HG03039 (cell line): ENCODE measurements at regions not wholly inside any gene's neighbourhood (a gene's known extent, or its start where the extent isn't known, plus 50 kb on each side); places are given as distances from the start of the nearest gene placed in this dataset.

Source experiments
- ATAC-seq: cut with Tn5 transposase; IDR thresholded peaks from one replicate; pipeline ENCODE4 v1.9.1; 2021; ENCODE audit warnings: mild to moderate bottlenecking, moderate library complexity; ENCODE audit not compliant: unreplicated experiment

DNA sequence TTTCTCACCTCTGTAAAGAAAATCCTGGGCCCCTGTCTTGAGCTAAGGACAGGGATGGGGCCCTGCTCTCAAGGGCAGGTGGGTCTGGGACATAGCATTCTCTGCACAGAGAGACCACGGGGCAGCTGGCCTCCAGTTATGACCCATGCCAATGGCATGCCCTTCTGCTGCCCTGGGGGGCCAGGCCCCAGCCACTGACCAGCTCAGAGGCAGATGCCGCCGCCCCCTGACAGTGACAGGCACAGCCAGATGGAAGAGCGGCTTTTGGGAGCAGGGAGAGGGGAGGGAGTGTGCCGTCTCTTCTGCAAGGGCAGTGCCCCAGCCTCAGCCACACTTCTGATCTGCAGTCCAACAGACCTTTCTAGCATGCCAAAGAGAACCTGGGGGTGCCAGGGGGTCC is 114.8 kb upstream of the NAV2 start:
- ATAC-seq = no peak

DNA sequence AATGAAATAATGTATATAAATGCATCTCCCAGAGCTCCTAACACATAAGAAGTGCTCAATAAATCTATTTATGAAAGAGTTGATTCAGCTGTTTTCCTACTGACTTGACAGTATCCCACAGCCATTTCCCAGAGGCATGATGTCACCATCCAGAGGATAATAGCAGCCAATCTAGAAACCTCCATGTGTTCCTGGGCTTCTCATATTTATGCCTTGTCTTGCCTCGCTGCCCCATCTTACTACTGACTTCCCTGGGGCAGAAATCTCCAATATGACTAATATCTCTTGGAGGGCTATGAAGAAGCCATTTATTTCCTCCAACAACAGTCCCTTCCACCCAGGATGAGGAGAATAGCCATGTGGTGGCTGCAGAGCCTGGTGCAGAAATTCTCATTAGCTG is 115.4 kb upstream of the NAV2 start:
- ATAC-seq = no peak

DNA sequence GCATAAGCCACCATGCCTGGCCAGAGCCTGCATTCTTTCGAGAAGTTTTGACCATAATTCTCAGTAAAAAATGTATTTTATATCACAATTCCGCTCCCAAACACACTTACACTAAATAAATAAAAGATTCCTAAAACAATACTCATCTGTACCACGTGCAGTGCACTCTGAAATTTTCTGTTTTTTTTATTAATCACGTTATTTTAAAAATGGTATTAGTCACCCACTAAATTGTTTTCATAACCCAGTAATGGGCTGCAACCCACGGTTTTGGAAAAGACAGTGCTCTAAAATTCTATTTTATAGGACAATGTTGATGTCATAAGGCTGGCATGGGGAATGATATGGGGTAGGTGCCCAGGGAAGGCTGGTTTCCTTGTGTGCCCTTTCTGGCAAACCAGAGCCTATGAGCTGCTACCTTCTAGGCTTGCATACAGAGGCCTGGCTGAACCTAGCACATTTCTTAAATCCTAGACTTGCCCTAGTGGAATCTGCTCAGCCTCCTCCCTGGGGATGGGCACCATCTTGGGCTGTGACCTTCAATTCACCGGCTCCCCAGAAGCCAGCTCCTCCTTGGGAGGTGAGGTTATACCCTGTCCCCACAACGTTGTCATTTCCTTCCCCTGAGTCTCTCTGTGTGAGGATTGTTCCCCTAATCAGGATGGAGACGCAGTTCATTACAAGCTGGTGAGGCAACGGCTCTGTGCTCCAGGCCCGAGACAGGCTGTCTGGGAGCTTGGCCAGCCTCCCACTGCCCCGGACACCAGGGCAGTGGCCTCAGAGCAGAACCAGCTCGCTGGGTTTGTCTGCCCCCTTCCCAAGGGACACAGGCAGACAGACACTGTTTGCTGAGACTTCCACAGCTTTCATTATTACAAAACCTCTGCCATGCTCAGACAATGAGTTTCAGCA is 116.5 kb upstream of the NAV2 start:
- ATAC-seq = no peak

DNA sequence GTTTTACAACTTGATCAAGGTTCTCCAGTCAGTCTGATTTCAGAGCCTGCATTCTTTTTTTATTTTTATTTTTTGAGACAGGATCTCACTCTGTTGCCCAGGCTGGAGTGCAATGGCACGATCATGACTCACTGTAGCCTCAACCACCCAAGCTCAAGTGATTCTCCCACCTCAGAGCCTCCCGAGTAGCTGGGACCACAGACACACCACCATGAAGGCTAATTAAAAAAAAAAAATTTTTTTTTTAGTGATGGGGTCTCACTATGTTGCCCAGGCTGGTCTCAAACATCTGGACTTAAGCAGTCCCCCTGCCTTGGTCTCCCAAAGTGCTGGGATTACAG is 117.2 kb upstream of the NAV2 start:
- ATAC-seq = no peak

DNA sequence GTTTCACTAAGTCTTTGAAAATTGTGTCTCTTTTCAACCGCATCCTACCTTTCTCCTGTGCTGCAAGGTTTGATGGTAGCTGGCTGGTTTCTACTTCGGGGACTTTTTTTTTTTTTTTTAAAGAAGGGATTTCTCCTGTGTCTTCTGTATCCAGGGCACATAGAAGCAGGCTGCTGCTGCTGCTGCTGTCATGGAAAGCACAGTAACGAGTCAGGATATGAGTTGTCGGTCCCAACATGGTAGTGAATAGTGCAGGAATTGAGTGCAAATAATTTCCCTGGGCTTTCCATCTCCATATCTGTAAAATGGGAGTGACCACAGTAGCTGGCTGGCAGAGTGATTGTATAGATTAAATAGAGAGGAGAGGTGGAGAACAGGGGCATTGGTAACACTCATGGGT is 118.3 kb upstream of the NAV2 start:
- ATAC-seq = no peak

DNA sequence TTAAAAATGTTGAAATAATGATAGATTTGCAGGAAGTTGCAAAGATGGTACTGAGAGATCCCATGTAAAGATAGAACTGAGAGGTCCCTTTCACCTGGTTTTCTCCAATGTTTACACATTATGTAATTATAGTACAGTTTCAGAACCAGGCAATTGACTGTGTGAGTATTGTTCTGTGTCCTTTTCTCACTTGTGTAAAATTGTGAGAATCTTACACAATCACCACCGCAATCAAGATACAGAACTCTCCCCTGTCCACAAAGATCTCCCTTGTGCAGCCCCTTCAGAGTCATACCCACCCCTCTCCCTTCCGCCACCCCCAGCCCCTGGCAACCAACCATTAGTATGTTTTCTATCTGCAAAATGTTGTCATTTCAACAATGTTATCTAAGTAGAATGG is 119.8 kb upstream of the NAV2 start:
- ATAC-seq = no peak

DNA sequence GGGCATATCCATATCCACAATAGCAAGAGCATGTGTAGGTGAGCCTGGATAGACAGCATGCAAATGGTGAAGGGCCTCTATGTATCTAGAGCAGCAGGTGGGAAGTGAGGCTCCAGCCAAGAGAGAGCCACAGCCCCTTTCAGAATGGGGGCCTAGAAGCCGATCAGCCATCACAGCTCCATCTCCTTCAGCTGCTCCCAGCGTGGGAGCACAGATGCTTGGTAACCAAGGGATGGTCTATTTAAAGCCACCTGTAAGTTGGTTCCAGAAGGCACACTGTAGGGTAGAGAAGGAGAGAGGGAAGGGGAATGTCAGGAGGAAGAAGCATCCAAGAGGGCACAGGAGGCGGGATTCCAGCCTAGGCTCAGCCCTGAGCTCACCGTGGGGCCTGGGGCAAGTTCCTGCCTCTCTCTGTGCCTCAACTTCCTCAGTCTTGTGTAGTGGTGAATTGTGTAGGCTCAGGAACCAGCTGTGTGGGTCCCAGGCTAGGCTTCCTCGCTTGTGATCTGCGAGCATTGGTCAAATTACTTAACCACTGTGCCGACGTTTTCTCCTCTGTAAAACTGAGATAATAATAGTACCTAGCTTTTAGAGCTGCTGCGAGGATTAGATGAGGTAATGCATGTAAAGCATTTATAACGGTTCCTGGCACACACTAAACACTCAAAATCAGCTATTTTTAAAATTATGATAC is 122.9 kb upstream of the NAV2 start:
- no peak for ATAC-seq

DNA sequence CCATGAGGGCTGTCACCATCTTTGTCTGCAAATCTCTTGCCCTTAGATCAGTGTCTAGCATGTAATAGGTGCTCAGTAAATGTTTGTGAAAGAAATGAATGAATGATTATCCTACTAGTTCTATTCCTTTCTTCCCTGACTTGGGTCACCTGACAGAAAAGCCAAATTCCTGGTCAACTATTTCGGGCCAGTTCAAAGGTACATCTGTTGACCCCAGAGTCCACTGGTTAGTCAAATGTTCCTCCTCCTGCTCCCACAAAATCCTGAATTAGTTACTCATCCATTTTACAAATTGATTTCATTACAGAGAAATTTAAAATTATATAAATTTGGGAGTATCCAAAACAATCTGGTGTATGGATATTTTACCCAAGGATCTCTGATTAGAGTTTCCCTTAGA is 124.7 kb upstream of the NAV2 start:
- ATAC-seq = no peak

DNA sequence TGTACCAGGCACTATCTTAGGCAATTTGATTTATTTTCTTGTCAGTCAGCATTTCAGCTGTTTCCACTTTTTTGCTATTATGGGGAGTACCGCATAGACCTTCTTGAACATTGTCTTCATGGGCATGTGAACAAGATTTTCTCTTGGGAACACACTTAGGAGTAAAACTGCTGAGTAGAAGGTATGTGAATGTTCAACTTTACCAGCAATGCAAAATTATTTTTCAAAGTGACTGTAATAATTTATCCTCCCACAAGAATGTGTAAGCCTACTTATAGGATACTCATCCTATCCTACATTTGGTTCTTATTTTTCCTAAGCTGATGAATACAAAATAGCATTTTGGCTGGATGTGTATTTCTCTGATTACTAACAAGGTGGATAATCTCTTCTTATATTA is 132.0 kb upstream of the NAV2 start:
- ATAC-seq = no peak

DNA sequence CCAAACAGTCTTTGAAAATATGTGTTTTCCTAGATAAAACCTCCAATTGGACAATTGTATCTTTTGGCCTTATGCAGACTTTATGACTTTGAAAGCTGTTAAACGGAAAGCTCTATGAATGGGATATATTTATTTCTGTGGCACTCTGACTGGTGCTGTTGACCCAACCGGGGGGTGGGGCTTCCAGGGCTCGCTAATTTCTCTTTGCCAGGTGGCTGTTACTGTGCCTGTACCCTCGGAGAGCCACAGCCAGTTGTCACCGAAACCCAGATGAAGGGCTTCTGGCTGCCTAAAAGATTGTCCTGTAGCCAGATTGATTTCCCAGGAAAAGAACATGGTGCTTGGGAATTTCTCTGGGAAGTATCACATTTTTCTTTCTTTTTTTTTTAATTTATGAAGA is 132.7 kb upstream of the NAV2 start:
- no peak for ATAC-seq

DNA sequence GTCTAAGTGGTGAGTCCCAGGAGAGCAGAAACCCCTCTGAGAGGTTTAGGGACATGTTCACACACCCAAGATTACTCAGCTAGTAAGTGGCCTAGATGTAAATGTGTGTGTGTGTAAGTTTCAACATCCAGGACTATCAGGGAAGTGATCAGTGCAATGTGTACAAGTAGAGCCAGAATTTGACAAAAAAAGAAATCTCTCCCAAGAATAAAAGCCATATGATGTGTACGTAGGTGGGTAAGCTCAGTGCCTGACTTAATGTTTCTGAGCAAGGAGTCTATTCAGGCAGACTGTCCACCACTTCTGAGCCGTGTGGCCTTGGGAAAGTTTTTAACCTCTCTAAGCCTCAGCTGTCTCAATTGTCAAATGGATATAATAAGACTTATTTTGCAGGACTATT is 133.8 kb upstream of the NAV2 start:
- no peak for ATAC-seq

DNA sequence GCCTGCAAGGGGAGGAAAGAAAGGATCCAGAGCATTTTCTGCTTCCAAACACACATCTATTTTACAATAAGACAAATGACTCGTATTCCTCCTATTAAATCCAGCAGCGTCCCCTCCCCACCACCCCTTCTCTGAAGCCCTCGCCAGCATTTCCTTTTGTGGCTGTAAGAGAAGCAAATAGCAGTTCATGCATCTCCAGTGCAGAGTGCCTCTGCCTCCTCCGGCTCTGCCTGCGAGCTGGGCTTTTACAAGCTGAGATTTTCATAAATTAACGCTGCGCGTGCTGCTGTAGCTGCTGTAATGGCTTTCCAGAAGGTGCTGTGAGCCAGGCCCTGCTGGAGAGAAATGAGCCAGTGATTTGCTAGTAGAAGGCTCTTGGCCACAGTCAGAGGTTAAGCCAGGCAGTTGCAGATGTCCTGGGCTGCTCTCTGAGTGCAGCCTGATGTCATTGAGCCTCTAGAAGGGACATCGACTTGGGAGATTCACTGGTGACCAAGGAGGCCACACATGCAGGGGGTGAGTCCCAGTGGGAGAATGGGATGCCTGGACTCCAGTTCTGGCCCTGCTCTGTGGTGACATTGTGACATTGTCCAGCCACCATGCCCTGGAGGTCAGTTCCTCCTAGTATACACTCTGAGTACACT is 134.5 kb upstream of the NAV2 start:
- ATAC-seq = no peak

DNA sequence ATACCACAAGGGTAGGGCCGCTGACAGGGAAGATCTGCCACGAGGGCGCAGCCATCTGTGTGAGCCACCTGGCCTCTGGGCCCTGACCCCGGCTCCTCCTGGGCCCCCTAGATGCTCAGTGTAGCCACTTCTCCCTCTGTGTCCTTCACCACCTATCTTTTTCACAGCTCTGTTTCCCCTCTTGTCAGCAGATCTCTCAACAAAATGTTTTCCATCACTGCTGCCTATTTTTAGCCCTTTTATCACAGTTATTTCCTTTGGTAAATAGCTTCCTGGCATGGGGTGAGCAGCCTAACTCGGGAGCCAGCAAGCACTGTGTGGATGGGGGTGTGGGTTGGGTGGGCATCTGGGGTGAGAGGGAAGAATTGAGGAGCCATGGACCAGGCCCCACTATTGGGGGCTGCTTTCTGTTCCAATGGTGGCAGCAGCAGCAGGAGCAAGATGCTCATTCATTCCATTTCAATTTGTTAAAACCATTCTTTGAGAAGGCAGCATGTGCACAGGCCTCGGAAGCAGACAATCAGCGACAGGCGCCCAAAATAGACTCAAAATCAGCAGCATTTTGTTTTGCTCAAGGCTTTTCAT is 135.2 kb upstream of the NAV2 start:
- no peak for ATAC-seq

DNA sequence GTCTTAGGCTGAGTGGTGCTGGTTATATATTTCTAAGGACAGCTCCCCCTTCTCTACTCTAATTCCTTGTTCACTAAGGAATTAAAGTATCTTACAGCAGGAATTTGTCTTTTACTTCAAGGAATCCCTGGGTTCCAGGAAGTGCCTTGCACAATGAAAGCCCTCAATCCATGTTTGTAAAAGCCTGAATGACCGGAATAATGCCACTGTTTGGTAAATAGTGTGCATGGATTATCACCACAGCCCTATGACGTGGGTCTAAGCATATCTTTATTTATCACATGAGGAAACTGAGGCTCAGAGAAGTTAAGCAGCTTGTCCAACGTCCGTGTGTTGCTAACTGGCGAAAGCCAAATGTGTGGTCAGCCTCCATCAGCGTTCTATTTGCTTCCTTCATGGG is 135.7 kb upstream of the NAV2 start:
- ATAC-seq = no peak

DNA sequence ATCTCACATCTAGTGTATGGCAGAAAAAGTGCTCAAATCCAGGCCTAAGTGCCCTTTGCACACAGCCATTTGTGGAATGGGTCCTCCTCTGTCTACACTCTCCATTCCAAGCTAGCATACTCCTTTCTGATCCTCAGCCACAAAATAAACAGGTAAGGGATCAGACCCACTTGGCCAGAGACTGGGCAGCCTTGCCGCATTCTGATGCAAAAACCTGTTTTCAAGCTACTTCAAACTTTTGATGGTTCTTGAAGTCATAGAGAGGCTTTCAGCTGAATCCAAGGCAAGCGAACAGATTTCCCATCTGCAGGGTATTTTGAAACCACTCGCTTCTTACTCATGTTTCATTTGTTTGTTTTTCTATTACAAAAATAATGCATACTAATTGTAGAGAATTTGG is 136.6 kb upstream of the NAV2 start:
- ATAC-seq = no peak

DNA sequence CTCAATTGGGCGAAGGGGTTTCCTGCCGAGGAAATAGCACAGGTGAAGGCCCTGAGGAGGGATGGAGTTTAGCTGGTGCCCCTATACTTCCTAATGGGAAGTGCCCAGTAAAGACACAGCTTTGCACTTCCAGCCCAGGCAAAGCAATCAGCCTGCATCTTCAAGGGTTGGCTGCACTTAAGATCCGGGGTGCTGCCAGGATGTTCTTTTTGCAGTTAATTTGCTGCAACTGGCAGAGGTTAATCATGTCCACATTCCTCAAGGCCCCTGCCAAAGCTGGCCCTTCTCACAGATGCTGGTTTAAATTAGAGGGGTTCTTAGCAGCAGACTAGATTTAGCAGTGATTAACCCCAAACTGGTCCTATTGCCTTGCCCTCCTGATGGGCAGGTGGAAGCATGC is 137.7 kb upstream of the NAV2 start:
- ATAC-seq = no peak

DNA sequence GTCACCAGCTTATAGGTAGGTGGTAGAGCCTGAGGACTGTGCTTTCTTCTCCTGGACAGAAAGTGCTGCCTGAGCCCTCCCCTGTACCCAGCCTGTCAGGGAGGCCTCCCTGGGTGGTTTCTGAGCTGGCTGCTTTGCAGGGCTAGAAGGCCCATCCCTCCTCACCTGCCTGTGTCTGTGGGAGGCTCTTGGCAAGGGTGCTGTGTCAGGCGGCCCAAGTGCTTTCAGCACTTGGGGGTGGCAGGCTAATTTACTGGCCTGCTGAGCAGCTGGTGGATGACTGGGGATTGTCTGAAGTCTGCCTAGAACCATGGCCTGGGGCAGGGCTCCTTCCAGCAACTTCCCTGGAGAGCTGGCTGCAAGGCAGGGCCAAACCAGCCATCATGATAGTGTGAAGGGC is 139.0 kb upstream of the NAV2 start:
- ATAC-seq = no peak

DNA sequence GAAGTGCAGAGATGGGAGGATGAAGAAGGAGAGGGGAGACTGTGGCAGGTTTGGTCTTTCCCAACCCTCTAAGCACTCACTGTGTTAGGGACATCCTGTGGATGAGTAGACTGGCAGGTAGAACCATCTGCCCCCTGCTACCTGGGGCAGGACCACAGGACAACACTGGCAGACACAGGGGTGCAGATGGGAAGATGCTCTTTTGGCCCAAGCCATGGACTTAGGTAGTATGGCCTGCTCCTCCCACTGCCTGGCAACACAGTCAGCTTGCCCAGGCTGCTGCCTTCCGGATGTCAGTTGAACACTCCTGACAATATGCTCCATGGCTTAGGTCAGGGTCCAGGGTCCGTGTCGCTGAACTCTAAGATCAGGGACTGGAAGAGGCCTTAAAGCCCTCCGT is 140.7 kb upstream of the NAV2 start:
- ATAC-seq = no peak

DNA sequence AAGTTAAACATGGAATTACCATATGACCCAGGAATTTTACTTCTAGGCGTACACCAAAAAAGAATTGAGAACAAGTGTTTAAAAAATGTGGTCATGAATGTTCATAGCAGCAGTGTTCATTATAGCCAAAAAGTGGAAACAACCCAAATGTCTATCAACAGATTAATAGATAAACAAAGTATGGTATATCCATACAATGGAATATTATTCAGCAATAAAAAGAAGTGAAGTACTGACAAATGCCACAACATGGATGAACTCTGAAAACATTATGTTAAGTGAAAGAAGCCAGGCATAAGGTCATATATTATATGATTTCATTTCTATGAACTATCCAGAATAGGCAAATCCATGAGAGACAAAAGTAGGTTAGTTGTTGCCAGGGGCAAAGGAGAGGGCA is 141.7 kb upstream of the NAV2 start:
- ATAC-seq = no peak

DNA sequence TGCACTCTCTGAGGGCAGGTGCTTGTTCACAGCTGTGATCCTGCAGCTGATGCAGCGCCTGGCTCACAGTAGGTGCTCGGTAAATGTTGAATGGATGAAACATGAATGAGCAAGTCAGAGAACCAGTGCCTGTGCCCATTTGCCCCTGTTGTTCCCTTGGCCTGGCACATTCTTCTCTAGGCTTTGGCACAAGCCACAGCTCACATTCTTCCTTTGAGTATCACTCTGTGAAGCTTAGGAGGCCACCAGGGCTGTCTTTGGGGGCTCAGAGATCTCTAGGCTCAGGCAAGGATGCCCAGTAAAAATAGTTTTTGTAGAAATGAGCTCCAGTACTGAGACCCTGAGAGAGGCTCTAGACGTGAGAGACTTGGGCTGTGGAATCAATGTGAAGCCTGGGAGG is 144.6 kb upstream of the NAV2 start:
- no peak for ATAC-seq

DNA sequence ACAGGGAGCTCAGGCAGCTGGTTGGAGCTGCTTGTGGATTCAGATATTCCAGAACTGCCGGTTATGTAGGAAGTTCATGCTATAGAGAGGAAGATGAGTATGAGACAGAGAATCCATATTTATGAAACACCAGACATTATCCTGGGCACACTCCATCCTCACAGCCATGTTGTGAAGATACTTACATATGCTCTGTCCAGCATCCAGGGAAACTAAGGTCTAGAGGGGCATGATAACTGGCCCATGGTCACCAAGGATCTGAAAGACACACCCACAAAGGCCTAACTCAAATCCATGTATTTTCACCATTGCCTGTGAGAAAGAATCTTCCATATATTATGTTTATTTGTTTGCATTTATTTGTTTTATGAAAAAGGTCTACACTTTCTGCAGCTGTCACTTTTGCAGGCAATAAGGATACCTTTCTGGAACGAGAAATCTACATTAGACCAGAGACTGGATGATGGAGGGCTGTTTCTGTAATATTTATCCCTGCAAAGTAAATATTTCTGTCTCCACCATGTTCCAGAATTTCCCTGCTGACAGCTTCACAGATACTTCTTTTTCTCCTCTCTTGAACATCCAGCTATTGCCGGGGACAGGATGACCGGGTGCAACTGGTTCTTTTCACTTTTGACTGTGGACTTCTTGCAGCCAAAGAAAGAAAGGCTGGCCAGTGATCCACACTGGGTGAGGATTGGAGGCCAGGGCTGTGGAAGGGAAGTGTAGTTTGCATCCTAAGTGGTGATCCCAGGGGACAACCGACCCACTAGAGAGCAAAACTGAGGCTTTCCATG is 145.9 kb upstream of the NAV2 start:
- ATAC-seq = no peak
